Endodermal cell (in vitro differentiated cells): ENCODE measurements at regions not wholly inside any gene's neighbourhood (a gene's known extent, or its start where the extent isn't known, plus 50 kb on each side); places are given as distances from the start of the nearest gene placed in this dataset.

Experiments used
- DNase-seq: peaks from one replicate; pipeline ENCODE4 v3.0.0-alpha.2; 2017
- H3K27ac ChIP-seq: 2 replicates; pipeline ENCODE4 v1.5.1; 2013; ENCODE audit warnings: mild to moderate bottlenecking, low read depth, low read length, moderate library complexity
- H3K27me3 ChIP-seq: 2 replicates; pipeline ENCODE4 v1.6.1; 2013; ENCODE audit warnings: mild to moderate bottlenecking, low read length, moderate library complexity; ENCODE audit not compliant: insufficient read depth, control insufficient read depth, poor library complexity, severe bottlenecking
- H3K36me3 ChIP-seq: 2 replicates; pipeline ENCODE4 v1.7.0; 2013; ENCODE audit warnings: mild to moderate bottlenecking, low read length, moderate library complexity; ENCODE audit not compliant: control insufficient read depth, insufficient read depth
- H3K4me1 ChIP-seq: one replicate; pipeline ENCODE4 v1.7.0; 2013; ENCODE audit warnings: low read length; ENCODE audit not compliant: control insufficient read depth, insufficient read depth
- H3K4me3 ChIP-seq: 2 replicates; pipeline ENCODE4 v1.5.1; 2013; ENCODE audit warnings: mild to moderate bottlenecking, low read length, moderate library complexity
- H3K9ac ChIP-seq: 2 replicates; pipeline ENCODE4 v1.6.1; 2013; ENCODE audit warnings: mild to moderate bottlenecking, low read length, moderate library complexity; ENCODE audit not compliant: poor library complexity, severe bottlenecking; ENCODE audit errors: extremely low read depth
- H3K9me3 ChIP-seq: 2 replicates; pipeline ENCODE4 v1.6.1; 2013; ENCODE audit warnings: mild to moderate bottlenecking, low read length, moderate library complexity; ENCODE audit not compliant: control insufficient read depth
- H3K27ac Mint-ChIP-seq: 2 replicates; pipeline ENCODE4 v1.8.0; 2020; ENCODE audit warnings: mixed read lengths
- H3K27me3 Mint-ChIP-seq: 2 replicates; pipeline ENCODE4 v1.8.0; 2021; ENCODE audit warnings: mild to moderate bottlenecking, mixed read lengths; ENCODE audit not compliant: insufficient read depth
- H3K36me3 Mint-ChIP-seq: 2 replicates; pipeline ENCODE4 v1.8.0; 2020; ENCODE audit warnings: low read depth, mixed read lengths
- H3K4me1 Mint-ChIP-seq: 2 replicates; pipeline ENCODE4 v1.8.0; 2020; ENCODE audit warnings: mixed read lengths
- H3K4me3 Mint-ChIP-seq: 2 replicates; pipeline ENCODE4 v1.8.0; 2020; ENCODE audit warnings: mild to moderate bottlenecking, moderate library complexity, mixed read lengths
- H3K9me3 Mint-ChIP-seq: 2 replicates; pipeline ENCODE4 v1.8.0; 2020; ENCODE audit warnings: mild to moderate bottlenecking, mixed read lengths
- WGBS, 2 experiments: methylation state at CpG; one replicate each; pipeline versions ENCODE4 v1.1.5 to v1.1.7; 2013; ENCODE audit warnings: missing lambda C conversion rate in 2 of 2, mixed read lengths in 1 of 2; ENCODE audit not compliant: insufficient coverage in 1 of 2, insufficient read length in 1 of 2; 5-methylcytosine and 5-hydroxymethylcytosine counted together
- TF ChIP-seq, protein P1 (sequence below): fragments of 200-600 bp; sonication (generic); conservative IDR thresholded peaks from 2 replicates; pipeline ENCODE4 v1.5.0; 2021; ENCODE audit warnings: antibody characterized with exemption, mild to moderate bottlenecking

DNA sequence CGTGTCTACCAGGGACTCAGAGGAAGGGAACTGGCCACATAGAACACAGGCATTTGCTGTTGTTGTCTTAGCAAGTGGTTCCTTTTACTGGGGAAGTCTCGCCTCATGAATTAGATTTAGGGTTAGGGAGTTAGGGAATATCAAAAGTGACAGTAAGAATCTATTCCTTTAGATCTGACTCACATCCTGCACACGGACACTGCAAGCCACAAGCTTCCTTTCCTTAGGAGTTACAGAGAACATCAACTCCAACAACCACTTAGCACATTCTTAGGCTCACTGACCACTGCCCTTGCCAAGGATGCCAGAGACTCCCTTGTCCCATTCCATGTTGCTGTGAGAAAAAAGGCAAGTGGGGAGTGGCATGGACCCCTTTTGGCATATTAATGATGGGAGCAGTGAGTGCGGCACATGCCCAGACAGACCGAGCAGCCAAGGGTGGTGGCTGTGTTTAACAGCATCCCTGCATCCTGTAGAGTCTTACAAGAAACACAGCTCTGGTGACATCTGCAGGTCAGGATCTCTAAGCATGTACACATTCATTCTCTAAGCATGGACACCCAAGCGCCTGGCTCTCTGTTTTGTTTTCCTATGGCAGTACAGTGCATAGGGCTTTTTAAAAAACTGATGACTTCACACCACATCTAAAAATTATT is 745.6 kb upstream of the RAB6C start:
- Mint-ChIP-seq H3K27ac (no peak overlapping the region), H3K27me3 (no peaks in the 10 kb centered on the region), H3K4me3 (no peak overlapping the region), H3K9me3 (no peaks in the 10 kb centered on the region), H3K36me3 (no peaks in the 10 kb centered on the region), H3K4me1 (no peaks in the 10 kb centered on the region)
- no peaks in the 10 kb centered on the region for H3K27me3 ChIP-seq
- no peaks in the 10 kb centered on the region for H3K36me3 ChIP-seq
- no peaks in the 10 kb centered on the region for H3K9me3 ChIP-seq
- DNase-seq = no peak
- H3K27ac ChIP-seq = no peak overlapping the region
- H3K4me1 ChIP-seq = no peaks in the 10 kb centered on the region
- TF ChIP-seq, protein P1, sequence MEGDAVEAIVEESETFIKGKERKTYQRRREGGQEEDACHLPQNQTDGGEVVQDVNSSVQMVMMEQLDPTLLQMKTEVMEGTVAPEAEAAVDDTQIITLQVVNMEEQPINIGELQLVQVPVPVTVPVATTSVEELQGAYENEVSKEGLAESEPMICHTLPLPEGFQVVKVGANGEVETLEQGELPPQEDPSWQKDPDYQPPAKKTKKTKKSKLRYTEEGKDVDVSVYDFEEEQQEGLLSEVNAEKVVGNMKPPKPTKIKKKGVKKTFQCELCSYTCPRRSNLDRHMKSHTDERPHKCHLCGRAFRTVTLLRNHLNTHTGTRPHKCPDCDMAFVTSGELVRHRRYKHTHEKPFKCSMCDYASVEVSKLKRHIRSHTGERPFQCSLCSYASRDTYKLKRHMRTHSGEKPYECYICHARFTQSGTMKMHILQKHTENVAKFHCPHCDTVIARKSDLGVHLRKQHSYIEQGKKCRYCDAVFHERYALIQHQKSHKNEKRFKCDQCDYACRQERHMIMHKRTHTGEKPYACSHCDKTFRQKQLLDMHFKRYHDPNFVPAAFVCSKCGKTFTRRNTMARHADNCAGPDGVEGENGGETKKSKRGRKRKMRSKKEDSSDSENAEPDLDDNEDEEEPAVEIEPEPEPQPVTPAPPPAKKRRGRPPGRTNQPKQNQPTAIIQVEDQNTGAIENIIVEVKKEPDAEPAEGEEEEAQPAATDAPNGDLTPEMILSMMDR = peak; percentile 52
- H3K4me3 ChIP-seq = no peak overlapping the region
- 82 to 86% methylated on average over 4 to 6 of the region's 6 CpGs for WGBS, 2 experiments
- no peak overlapping the region for H3K9ac ChIP-seq

DNA sequence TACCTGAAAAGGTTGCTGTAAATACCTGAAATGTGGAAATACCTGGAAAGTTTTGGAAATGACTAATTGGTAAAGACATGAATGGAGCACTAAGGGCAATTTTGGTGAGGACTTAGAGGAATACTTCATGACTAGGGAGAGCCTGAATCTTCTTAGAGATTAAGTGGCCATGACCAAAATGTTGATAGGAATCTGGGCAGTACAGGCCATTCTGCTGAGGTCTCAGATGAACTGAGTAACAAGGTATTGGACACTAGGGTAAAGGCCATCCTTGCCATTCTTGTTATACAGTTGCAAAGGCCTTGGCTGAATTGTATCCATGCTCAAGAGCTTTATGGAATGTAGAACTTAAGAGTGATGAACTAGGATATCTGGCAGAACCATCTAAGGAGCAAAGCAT is 742.9 kb upstream of the RAB6C start:
- Mint-ChIP-seq H3K4me1 (no peaks in the 10 kb centered on the region), H3K36me3 (no peaks in the 10 kb centered on the region), H3K27ac (no peak overlapping the region), H3K27me3 (peaks cover 1% of the 10 kb centered on the region), H3K9me3 (no peaks in the 10 kb centered on the region), H3K4me3 (no peak overlapping the region)
- H3K36me3 ChIP-seq = no peaks in the 10 kb centered on the region
- H3K27me3 ChIP-seq = no peaks in the 10 kb centered on the region
- H3K9ac ChIP-seq = no peak overlapping the region
- H3K9me3 ChIP-seq = no peaks in the 10 kb centered on the region
- H3K27ac ChIP-seq = no peak overlapping the region
- H3K4me3 ChIP-seq = no peak overlapping the region
- TF ChIP-seq, protein P1 = no peak
- DNase-seq = no peak
- no peaks in the 10 kb centered on the region for H3K4me1 ChIP-seq

DNA sequence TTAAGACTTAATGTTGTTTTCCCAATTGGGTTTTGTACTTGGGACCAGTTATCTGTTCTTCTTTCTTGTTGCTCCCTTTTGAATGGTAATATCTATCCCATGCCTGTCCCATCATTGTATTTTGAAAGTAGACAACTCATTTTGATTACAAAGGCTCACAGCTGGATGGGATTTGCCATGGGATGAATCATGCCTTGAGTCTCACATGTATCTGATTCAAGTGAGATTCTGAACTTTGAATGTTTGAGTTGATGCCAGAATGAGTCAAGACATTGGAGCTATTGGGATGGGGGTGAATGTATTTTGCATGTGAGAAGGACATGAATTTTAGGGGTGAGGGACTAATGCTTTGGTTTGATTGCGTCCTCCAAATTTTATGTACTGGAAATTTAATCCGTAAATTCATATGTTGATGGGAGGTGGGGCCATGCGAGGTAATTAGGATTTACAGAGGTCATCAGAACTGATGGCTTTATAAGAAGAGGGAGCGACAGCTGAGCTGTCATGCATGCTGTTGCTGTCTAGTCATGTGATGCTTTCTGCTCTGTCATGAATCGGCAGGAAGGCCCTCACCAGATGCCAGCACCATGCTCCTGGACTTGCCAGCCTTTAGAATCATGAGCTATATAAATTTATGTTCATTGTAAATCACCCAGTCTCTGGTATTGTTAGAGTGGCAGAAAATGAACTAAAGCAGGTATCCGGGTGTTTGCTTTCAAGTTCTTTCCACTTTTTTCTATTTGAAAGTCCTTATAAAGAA is 741.3 kb upstream of the RAB6C start:
- no peaks in the 10 kb centered on the region for H3K4me1 Mint-ChIP-seq

More for the DNA sequence above, 741.3 kb upstream of the RAB6C start:
- Histone ChIP-seq H3K27me3 (no peaks in the 10 kb centered on the region), H3K9ac (no peak overlapping the region), H3K36me3 (no peaks in the 10 kb centered on the region), H3K4me3 (no peak overlapping the region), H3K27ac (no peak overlapping the region), H3K9me3 (no peaks in the 10 kb centered on the region), H3K4me1 (no peaks in the 10 kb centered on the region)
- no peak overlapping the region for H3K4me3 Mint-ChIP-seq
- 89 to 98% methylated on average over 5 of the region's 6 CpGs for WGBS, 2 experiments
- H3K27me3 Mint-ChIP-seq = peaks cover 1% of the 10 kb centered on the region
- no peak for DNase-seq
- no peaks in the 10 kb centered on the region for H3K9me3 Mint-ChIP-seq
- H3K27ac Mint-ChIP-seq = no peak overlapping the region
- no peaks in the 10 kb centered on the region for H3K36me3 Mint-ChIP-seq
- TF ChIP-seq, protein P1 = no peak
